Spleen (tissue), 7 donors: ENCODE measurements at regions not wholly inside any gene's neighbourhood (a gene's known extent, or its start where the extent isn't known, plus 50 kb on each side); places are given as distances from the start of the nearest gene placed in this dataset.

Source experiments
- CTCF ChIP-seq, 11 experiments: fragments of 200-600 bp in 7 of 11; fragments of 450-650 bp in 4 of 11; sonication (generic) in 4 of 11; IDR thresholded peaks in 8 of 11; conservative IDR thresholded peaks in 3 of 11; 1 replicate in 7 of 11; 2 replicates in 4 of 11; pipeline versions ENCODE4 v1.4.0 to v1.8.0; 2016 to 2021; ENCODE audit warnings: antibody characterized with exemption in 11 of 11, inconsistent platforms in 4 of 11, mild to moderate bottlenecking in 1 of 11
- POLR2AphosphoS5 ChIP-seq, 3 donors: sonication (generic); formaldehyde crosslinking; IDR thresholded peaks; one replicate each; pipeline ENCODE4 v1.5.1; 2017; ENCODE audit warnings: antibody characterized with exemption in 3 of 3
- donor health status: DM: no; HTN: no; CAD: no; lungs with moderate emphysema.
- donor health status: DM: no; HTN: no; CAD: no.
- donor health status: DM: no; HTN: no; CAD: no.

DNA sequence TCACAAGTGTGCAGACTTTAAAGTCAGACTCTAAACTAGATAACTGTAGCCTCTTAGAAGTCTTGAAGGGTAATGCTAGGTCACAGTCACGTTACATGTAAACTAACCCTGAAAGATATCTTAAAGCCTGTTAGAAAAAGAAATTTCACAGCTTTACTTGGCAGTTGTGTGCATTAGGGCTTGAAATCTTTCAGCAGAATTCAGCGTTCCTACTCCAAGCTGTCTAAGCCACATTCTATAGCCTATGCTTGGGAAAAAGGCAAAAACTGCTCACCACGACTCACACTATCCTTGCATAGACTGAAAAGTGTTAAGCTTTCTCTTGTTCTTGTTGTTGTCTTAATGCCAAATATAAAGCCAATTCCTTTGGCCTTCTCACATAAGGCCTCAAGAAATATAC, 338.0 kb upstream of the SASH1 start:
- TF ChIP-seq POLR2AphosphoS5 (IDR thresholded peaks at IDR 0.05) (no peak), CTCF (IDR thresholded peaks at IDR 0.05 in 8 of 11, conservative IDR thresholded peaks at IDR 0.05 in 3 of 11) (no peak)
